SK-N-MC (cell line): ENCODE measurements at regions not wholly inside any gene's neighbourhood (a gene's known extent, or its start where the extent isn't known, plus 50 kb on each side); places are given as distances from the start of the nearest gene placed in this dataset.

Experiments used
- EZH2 ChIP-seq: fragments of 200-600 bp; sonication (generic); IDR thresholded peaks from one replicate; pipeline ENCODE4 v1.6.1; 2017; ENCODE audit warnings: antibody characterized with exemption
- POLR2AphosphoS5 ChIP-seq: IDR thresholded peaks from 2 replicates; pipeline ENCODE4 v1.6.1; 2012; ENCODE audit warnings: mild to moderate bottlenecking, low read depth, low read length, borderline replicate concordance

DNA sequence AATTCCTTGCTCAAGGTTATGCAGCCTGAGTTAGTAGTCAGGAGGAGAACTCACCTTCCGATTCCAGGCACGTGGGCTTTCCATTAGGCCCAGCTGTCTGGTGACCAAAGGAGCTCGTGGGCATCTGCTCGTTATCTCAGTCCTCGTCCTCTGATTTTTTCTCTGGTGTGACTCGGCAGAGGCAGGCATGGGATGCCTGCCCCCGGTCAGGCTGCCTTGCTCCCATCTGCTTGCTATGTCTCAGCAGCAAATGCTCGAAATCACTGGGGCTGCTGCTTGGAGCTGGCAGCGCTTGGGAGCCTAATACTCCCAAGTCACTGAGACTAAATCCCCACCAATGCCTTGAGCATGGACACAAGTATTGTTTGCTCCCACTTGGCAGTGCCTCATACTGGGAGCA lies 84.5 kb upstream of the NMNAT3 start:
- no peak for TF ChIP-seq POLR2AphosphoS5
- TF ChIP-seq EZH2: no peak
